HL-60/S4 (cell line): ENCODE measurements at regions not wholly inside any gene's neighbourhood (a gene's known extent, or its start where the extent isn't known, plus 50 kb on each side); places are given as distances from the start of the nearest gene placed in this dataset.

Experiments
- in situ Hi-C: fragments of 300-500 bp; cut with MboI; formaldehyde crosslinking; loops from 2 replicates; pipeline ENCODE4 v1.14.3; 2022; ENCODE audit warnings: low sequenced_read_pairs

DNA sequence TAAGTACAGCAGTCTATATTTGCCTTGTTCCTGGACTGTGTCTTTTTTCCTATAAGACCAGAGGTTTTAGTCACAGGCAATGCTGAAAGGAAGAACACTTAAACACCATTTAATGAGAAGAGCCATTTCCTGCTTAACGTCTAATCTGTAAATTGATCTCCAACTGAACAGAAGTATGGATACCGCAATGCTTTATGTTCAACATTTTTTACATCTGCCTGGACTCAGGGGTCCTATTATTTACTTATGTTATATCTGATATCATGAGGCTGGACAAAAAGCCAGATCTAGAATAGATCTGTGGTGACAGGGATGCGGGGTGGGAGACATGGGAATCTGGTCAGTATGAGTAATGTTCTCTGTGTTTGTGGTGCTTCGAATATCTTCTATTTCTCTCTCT lies 334.6 kb upstream of the MPDZ start:
- in situ Hi-C loops, result no loop called here

DNA sequence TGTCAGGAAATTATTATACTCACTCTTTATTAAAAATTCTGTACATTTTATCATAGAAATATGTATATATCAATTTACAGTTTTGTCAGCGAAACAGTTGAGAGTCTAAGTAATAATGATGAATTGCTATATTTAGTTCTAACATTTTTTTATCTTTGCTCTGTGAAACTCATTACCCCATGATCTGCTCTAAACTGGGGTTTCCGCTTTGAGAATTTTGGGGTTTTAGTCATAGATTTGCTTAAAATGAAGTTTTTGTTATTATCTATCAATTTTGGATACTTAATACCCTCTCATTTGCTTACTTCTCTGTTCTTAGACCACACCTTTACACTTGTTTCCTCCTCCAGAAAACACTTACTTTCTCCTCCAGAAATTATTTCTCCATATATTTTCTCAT lies 333.8 kb upstream of the MPDZ start:
- in situ Hi-C loops, result no loop called here

DNA sequence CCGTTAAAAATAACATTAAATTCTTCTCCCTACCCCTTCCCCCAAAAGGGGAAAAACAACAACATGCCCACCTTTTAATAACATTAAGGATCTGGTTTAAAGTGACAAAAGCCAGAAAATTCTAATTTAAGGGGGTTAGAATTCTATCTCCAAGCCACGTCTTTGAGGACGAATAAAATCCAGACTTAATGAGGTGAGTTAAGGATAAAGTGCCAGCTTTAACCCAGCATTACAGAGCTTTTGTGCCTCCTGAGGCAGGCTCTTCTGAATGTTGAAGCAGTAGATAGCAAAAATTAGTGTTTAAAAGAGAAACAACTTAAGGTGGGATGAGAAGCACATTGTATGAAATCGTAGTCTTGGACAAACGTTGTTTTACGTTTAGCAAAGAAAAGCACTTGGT lies 329.0 kb upstream of the MPDZ start:
- in situ Hi-C loops, result no loop called here

DNA sequence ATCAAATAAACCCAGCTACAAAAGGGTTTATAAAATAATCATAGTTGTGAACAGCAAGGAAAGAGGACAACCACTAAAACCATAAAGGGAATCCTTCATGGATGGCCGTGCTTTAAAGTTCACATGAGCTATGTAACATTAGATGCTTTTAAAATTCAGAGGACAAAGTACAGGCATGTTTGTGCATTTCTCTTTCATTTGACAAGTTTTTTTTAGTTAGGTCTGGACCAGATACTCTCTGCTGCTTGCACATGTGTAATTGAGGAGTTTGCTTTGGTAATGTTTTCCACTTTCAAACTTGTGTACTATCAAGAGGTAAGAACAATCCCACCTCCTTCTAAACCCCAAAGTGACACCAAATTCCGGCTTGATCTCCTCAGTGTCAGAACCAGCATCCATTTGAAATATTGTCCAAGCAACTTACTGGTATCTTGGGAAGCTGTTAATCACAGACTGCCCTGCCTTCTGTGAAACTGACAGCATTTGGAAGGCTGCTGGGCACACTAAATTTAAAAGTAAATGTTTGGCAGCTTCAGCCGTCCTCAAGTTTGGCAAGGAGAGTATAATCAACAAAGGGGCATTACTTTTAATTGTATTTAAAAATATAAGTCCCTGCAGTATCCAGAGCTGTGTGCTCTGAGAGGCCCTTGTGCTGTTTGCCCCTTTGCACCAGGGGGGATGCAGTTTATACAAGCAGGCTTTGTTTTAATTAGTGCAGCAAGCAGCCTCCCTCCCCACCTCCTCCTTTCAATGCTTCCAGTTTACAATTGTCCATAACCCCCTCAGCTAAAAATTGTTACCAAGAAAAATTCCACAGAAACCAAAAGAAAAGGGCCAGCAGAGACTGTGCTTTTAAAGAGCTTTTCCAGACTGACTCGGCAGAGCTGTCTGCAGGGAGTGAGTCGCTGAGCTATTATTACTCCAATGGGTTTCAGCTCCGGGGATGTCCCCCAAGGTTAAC lies 328.3 kb upstream of the MPDZ start:
- in situ Hi-C loops, result no loop called here

DNA sequence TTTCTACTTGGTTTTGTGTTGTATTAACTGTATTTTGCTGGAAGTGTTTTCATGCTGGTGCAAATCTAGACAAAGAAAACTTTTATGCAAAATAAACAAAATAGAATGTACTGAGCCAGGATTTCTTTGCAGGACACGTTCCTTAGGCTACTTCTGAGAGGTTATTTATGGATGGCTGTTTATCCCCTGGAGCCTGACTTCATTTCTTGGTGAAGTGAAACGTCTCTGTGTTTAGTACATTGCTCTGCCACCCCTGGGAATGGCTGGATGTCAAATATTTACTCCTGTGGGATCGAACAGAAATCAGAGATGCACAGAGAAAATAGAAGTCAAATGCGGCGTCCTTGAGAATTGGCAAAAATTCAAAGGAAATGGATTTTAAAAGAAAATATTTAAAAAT lies 327.1 kb upstream of the MPDZ start:
- in situ Hi-C loops, result no loop called here

DNA sequence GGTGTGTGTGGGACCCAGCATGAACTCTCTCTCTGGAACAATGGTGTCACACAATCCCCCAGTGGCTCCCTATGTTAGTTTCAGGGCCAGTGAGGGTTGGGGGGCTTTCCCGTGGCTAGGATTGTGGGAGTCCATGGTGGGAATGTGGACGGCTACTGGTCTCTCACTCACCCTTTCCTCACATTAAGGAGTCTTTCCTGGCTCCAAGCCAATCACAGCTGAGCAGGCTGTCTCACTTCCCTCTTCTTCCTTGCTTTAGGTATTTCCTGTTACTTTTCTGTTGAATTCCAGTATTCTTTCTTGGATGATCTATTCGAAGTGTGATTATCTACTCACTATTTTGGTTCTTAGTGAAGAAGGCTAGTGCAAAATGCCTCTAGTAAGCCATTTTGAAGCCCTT lies 324.4 kb upstream of the MPDZ start:
- in situ Hi-C loops, result no loop called here

DNA sequence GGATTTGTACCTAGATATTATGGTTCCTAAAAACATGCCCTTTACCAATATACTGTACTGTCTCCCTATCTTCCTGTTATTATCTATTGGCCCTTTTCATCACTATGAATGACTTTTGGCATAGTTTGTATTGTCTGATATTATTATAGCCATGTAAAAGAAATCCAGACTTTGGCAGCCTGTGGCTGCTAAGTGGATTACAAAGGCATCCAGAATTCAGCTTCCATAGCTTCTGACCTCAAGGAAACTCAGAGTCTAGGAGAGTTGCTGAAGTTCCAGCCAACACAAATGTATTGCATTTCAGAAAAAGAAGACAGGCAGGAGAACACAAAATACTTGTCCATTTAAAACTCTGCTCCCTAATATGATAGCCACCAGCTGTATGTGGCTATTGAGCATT lies 319.2 kb upstream of the MPDZ start:
- in situ Hi-C loops, result no loop called here

DNA sequence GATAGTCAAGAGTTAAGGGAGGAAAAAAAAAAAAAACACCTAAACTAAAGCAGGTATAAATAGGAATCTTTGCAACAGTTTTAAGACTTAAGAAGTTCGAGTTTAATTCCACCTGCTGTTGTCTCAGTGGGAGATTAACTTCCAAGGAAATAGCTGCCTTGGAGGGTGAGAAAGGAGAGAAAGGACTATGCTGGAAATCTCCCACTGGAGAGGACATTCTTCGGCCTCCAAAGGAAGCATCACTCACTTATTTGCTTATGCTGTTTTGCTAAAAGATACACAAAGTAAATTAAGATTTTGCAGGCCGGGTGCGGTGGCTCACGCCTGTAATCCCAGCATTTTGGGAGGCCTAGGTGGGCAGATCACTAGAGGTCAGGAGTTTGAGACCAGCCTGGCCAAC lies 317.9 kb upstream of the MPDZ start:
- in situ Hi-C loops, result no loop called here

DNA sequence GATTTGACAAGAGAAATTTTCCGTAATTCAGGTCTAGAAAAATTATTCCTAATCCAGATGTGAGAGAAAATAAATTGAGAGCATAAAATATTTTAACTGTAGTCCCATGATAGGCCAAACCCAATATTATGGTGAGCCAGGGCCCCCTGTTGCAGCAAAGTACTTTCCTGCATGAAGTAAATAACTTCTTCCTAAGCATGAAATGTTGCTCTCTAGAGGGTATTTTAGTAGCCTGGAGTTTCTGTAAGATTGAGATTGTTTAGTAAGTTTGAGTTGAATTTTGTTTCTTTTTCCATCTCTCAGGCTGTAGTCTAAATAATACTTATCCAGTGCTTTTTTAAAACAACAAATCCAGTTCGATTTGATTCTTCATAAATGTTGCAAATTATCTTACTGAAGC lies 317.5 kb upstream of the MPDZ start:
- in situ Hi-C loops, result no loop called here

DNA sequence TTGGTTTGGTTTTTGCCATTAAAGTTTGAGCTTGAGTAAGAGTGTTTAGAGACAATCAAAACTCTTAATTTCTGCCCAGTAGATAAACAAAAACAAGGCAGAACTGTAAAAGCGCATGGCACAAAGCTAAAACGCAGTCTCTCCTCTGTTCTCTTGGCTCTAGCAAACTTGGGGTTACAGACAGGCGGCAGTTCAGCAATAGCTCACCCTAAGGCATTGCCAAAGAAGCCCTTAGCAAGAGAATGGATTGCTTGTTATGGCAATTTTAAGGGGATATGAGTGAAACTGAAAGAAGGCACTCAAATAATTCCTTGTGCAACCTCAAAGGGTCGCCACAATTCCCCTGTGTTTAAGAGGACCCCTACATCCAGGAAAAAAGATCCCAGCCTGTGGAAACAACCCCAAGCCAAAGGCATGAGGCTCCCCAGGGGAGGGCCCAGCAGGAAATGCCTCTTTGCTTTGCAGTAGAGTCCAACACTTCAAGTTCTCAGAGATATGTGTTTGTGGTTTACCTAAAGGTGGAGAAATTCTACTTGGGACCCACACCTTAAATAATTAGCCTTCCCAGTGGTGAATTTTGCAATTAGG lies 317.0 kb upstream of the MPDZ start:
- in situ Hi-C loops, result no loop called here

DNA sequence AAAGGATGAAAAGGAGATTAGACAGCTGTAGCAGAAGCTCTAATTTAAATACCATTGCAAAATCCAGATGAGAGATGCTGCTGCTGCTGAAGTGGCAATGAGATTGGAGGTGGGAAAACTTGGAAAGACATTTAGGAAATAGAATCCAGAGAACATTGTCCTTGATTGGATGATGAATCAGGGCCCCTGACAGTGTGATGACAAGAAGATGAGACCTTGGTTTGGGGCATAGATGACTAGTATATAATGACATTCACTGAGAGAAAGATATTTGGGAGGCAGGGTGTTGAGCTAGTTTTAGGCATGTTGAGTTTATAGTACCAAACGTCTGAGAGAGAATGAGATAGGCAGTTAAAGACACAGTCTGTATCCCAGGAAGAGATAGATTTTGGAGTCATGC lies 311.5 kb upstream of the MPDZ start:
- in situ Hi-C loops, result no loop called here

DNA sequence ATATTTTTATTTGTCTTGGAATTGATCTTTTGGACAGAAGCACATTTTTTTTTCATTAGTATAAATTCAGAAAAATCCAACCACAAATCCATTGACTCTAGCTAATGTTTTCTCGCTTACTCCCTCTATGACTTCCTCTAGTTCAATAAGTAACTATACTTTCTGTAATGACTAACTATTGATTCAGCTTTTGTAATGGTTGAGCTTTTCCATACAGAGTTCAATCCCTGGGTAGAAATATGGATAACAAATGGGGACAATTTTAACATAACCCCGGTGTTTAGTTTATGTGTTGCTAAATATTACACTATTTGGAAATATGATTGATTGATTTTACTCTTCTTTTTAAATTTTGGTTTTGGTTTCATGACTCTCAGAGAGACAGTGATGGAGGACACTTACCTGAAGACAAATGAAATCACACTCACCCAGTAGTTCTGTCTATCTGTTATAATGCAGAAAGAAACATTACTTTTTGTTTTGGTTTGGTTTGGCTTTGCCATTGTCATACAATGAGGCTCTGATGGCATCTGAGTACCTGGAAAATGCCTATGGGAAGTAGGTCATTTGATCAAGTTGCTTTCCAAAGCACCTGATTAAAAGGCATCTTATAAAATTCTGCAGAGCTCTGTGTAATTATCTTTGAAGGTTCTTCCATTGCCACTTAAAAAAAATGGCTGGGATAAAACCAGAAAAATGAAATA lies 309.7 kb upstream of the MPDZ start:
- in situ Hi-C loops, result no loop called here

DNA sequence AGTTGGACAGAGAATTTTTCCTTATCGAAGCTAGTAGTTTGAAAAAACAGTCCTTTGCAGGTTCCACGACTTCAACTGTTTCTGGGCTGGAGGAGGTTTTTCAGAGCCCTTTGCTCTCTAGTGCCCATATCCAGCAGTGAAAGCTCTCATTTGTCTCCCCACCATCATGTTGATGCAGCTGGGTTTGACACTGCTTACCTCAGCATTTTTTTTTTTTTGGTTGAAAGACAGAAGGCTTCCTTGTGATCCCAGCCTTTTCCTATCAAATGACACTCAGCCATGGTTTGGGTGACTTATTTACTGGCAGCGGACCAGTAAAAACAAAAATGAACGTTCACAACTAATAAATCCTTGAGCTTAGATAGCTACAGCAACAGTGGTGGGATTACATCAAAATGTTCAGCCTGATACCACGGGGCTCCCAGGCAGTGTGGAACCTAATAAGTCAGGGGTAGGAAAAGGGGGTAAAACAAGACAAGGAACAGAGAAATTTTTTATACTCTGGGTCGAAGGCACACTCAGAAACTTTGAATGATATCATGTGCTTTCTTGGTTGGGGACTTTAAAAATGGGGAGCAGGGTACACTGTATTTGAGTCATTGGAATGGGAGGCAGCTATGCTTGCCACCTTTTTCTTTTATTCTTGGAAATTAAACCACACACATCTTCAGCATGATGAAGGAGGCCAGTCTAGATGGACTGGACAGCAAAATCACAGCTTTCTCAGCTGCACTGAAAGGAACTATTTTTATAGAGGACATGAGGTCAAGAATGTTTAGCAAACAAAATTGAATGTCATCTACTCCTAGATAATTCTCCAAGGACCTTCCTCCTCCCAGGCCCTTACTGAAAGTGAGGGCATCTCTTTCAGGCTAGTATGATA lies 308.9 kb upstream of the MPDZ start:
- in situ Hi-C loops, result no loop called here

DNA sequence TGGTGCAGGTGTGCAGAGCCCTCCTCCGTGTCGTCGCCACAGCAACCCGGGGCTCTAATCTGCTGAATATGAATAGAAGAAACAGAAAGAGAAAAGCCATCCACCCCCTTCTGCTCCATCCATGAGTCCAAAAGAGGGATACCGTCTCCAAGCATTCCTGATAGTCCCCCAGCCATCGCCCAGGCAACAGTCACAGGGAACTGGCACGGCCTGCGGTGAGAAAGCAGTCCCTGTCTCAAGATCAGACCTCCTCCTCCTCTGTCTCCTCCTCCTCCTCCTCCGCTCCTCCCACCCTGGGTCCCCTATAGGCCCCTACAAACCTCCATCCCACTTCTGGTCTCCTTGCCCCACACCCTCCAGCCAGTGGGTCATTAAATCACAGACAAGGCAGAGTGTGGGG lies 308.1 kb upstream of the MPDZ start:
- in situ Hi-C loops, result no loop called here

DNA sequence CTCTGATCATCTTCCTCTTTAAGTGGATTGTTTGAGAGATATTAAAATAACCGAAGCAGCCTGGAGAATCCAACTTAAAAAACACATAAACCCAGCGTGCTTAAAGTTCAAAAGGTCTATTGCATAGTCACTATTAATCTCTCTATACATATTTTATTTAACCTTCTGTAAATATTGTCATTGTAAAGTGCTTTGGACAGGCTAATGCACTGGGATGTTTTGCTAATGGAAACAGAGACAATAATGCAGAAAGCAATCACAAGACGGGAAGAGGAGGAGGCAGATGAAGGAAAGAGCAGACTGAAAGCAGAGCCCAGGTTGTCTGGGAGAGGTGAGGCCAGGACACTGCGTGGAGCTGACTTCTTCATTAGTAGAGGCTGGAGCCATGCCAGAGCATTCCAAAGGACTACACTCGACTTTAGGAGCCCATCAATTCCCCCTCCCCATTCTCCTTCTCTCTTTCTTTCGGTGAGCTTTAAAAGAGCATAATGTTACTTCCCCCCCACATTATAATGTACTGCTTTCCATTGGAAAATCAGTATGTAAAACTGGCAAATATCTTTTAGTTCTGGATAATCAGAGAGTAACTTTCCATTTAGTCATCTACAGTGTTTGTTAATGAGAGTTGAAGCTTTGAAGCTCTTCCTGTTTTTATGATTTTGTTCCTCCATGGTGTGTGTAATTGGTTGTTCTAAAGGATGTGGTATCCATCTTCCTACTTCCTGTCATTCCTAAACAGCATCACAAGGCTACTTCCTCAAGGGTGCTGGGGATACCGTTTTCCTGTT lies 307.3 kb upstream of the MPDZ start:
- in situ Hi-C loops, result no loop called here

DNA sequence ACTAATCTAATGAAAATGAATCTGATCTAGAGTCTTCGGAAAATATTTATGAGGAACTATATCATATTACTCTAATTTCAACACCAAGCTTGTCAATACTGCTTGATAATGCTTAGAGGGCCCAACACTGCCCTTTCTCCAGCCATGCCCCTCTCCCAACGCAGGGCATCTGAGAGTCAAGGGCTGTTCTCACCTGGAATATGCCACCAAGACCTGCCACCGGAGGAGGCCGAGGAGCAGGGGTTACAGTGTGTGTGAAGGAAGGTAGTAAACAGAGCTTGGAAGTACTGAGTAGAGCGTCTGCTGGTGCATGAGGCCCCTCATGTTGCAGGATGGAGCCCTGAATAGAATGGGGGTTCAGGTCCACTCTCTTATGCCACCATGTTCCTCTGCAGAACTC lies 301.3 kb upstream of the MPDZ start:
- in situ Hi-C loops, result no loop called here

DNA sequence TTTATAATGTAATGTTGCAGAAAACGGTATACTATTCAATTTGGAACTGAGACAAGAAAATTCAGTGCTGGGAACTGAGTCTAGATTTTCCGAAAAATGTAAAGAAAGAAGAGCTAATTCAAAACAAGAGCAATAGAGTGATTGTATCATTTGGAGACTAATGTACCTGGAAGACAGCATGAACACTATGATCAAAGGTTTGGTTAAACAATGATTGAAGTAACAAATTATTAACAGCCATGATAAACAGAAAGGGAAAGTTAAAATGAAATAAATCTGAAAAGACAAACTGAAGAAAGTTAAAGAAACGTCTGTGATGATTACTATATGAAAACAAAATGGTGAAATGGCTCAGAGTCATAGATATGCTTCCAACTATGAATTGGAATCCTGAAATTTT lies 300.6 kb upstream of the MPDZ start:
- in situ Hi-C loops, result no loop called here

DNA sequence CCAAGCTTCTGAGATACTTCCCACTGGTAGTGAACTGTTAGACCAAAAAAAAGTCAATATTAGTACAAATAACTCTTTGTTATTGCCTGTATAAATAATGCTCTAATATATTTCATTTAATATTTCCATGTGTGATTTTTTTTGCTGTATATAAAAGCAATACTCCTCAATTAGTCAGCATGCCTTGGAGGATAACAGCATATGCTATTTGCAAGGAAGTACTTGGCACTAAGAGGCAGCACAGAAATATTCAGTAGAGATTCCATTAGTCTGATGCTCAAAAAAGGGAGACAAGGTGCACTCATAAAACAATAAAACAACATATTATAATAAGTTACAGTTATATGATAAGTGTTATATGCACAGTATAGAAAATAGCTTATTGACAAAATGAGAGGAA lies 296.6 kb upstream of the MPDZ start:
- in situ Hi-C loops, result no loop called here

DNA sequence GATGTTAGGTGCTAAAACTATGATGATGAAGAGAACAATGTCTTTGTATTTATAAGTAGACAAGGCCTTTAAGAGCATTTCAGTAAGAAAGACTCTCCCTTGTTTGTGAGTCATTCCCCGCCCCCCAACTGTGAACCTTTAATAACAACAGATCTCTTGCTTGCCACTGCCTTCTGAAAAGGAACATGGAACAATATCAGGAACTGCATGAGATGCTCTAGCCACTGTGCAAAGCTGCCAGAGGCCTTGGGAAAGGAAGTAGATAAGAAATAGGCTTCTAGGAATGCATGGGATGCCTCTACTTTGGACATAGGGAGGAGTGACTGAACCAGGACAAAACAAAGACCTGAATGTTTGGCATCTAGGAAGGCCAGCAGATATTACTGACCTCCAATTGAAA lies 296.1 kb upstream of the MPDZ start:
- in situ Hi-C loops, result no loop called here
